Activated CD4-positive, alpha-beta T cell treated with anti-CD3 and anti-CD28 coated beads for 36 hours (primary cell): ENCODE measurements at regions not wholly inside any gene's neighbourhood (a gene's known extent, or its start where the extent isn't known, plus 50 kb on each side); places are given as distances from the start of the nearest gene placed in this dataset.
"Not testable (repeated sequence)": the region's sequence is repeated elsewhere in the genome, so short reads cannot be mapped to it uniquely, and the experiment has no call there.

Experiments used
- ATAC-seq: fragments of 200-7000 bp; cut with Tn5 transposase; one replicate; pipeline ENCODE4 v1.10.0; 2021; ENCODE audit warnings: mild to moderate bottlenecking, moderate library complexity
- CTCF ChIA-PET: fragments of 350-600 bp; sonication (Branson Sonifier 250); formaldehyde crosslinking; loops from one replicate; lab custom pipeline; 2021; ENCODE audit warnings: antibody characterized with exemption; lab: Charles Lee
- POLR2A ChIA-PET: fragments of 350-600 bp; sonication (Branson Sonifier 250); formaldehyde crosslinking; loops from one replicate; lab custom pipeline; 2021; ENCODE audit warnings: antibody characterized with exemption, inconsistent platforms; lab: Charles Lee
- DNase-seq: peaks from one replicate; pipeline ENCODE4 v3.0.0-alpha.2; 2020
- H3K27ac Mint-ChIP-seq: one replicate; pipeline ENCODE4 v1.8.0; 2021; ENCODE audit warnings: mixed read lengths
- H3K27me3 Mint-ChIP-seq: one replicate; pipeline ENCODE4 v1.8.0; 2021; ENCODE audit warnings: mixed read lengths
- H3K36me3 Mint-ChIP-seq: one replicate; pipeline ENCODE4 v1.8.0; 2021; ENCODE audit warnings: low read depth, mixed read lengths
- H3K4me1 Mint-ChIP-seq: one replicate; pipeline ENCODE4 v1.8.0; 2021; ENCODE audit warnings: mixed read lengths
- H3K4me3 Mint-ChIP-seq: one replicate; pipeline ENCODE4 v1.8.0; 2021; ENCODE audit warnings: mild to moderate bottlenecking, moderate library complexity, mixed read lengths
- H3K9me3 Mint-ChIP-seq: one replicate; pipeline ENCODE4 v1.8.0; 2021; ENCODE audit warnings: low read depth, mixed read lengths
- intact Hi-C, 2 experiments: fragments of 100-400 bp; cut with DNase I in 1 of 2; cut with micrococcal nuclease in 1 of 2; formaldehyde crosslinking; loops; one replicate each; pipeline versions ENCODE4 v1.14.2 to v1.15.1; 2022 to 2024; cut with DNase I, micrococcal nuclease

GRCh38 chr1:221994274-221994698, 252.4 kb upstream of the DUSP10 start:
- POLR2A ChIA-PET: interaction anchor here (0.6 kb wide), 1 partner anchor 1958 kb away, joined by 4 read pairs; no protein-coding TSS in a partner anchor
- Mint-ChIP-seq H3K27ac (peak overlapping the region; percentile 89), H3K36me3 (no peaks in the 10 kb centered on the region), H3K4me1 (peaks cover 32% of the 10 kb centered on the region), H3K9me3 (no peaks in the 10 kb centered on the region), H3K27me3 (no peaks in the 10 kb centered on the region), H3K4me3 (no peak overlapping the region)
- intact Hi-C loops: loop anchor here (1.0 to 10.0 kb wide), 8 partner anchors 165 to 555 kb away; partner anchors contain the start of gene DUSP10 (in 1 of the 2)
- ATAC-seq: peak; percentile 81
- CTCF ChIA-PET: interaction anchor here (0.7 to 1.8 kb wide), 7 partner anchors 9 to 187 kb away, joined by 3 to 7 read pairs (median 4); no protein-coding TSS in a partner anchor
- DNase-seq: peak; percentile 50

GRCh38 chr1:221993444-221993948, 251.6 kb upstream of the DUSP10 start:
- DNase-seq (no peak), ATAC-seq (no peak)
- ChIA-PET CTCF (interaction anchor here (0.8 to 1.8 kb wide), 5 partner anchors 9 to 69 kb away, joined by 3 to 7 read pairs (median 3); no protein-coding TSS in a partner anchor), POLR2A (interaction anchor here (0.6 kb wide), 1 partner anchor 656 kb away, joined by 5 read pairs; no protein-coding TSS in a partner anchor)
- intact Hi-C loops: loop anchor here (5.0 to 10.0 kb wide), 3 partner anchors 216 to 461 kb away; no protein-coding TSS in a partner anchor
- H3K9me3 Mint-ChIP-seq: no peaks in the 10 kb centered on the region
- peak overlapping the region; percentile 89 for H3K27ac Mint-ChIP-seq
- no peak overlapping the region for H3K4me3 Mint-ChIP-seq
- no peaks in the 10 kb centered on the region for H3K36me3 Mint-ChIP-seq
- no peaks in the 10 kb centered on the region for H3K27me3 Mint-ChIP-seq
- H3K4me1 Mint-ChIP-seq: peaks cover 32% of the 10 kb centered on the region

- Mint-ChIP-seq H3K27ac (no peak overlapping the region), H3K4me1 (peaks cover 34% of the 10 kb centered on the region), H3K36me3 (no peaks in the 10 kb centered on the region), H3K4me3 (no peak overlapping the region), H3K9me3 (no peaks in the 10 kb centered on the region), H3K27me3 (no peaks in the 10 kb centered on the region)
- ChIA-PET CTCF (interaction anchor here (0.5 to 1.0 kb wide), 3 partner anchors 102 to 204 kb away, joined by 3 to 5 read pairs (median 3); no protein-coding TSS in a partner anchor), POLR2A (no interaction called here)
- no peak for DNase-seq
- intact Hi-C loops: loop anchor here (5.0 to 10.0 kb wide), 3 partner anchors 215 to 462 kb away; no protein-coding TSS in a partner anchor
- ATAC-seq: no peak
Measured at GRCh38 chr1:221992427-221992826, 250.5 kb upstream of the DUSP10 start.

- DNase-seq: no peak
- no peaks in the 10 kb centered on the region for H3K9me3 Mint-ChIP-seq
- no peaks in the 10 kb centered on the region for H3K27me3 Mint-ChIP-seq
- no peak for ATAC-seq
- no peaks in the 10 kb centered on the region for H3K36me3 Mint-ChIP-seq
- H3K4me1 Mint-ChIP-seq: peaks cover 34% of the 10 kb centered on the region
- intact Hi-C loops: loop anchor here (5.0 to 10.0 kb wide), 3 partner anchors 214 to 464 kb away; no protein-coding TSS in a partner anchor
- H3K27ac Mint-ChIP-seq: no peak overlapping the region
- H3K4me3 Mint-ChIP-seq: no peak overlapping the region
- POLR2A ChIA-PET: no interaction called here
- CTCF ChIA-PET: no interaction called here
Measured at GRCh38 chr1:221991221-221991620, 249.3 kb upstream of the DUSP10 start.

- Mint-ChIP-seq H3K9me3 (no peaks in the 10 kb centered on the region), H3K4me3 (no peak overlapping the region), H3K4me1 (peaks cover 26% of the 10 kb centered on the region), H3K36me3 (no peaks in the 10 kb centered on the region), H3K27me3 (no peaks in the 10 kb centered on the region), H3K27ac (no peak overlapping the region)
- POLR2A ChIA-PET: no interaction called here
- no peak for DNase-seq
- CTCF ChIA-PET: interaction anchor here (0.7 kb wide), 1 partner anchor 557 kb away, joined by 3 read pairs; no protein-coding TSS in a partner anchor
- intact Hi-C loops: loop anchor here (5.0 to 10.0 kb wide), 3 partner anchors 212 to 465 kb away; no protein-coding TSS in a partner anchor
- ATAC-seq: no peak
Measured at GRCh38 chr1:221989741-221990140, 247.9 kb upstream of the DUSP10 start.

GRCh38 chr1:221988829-221989228, 246.9 kb upstream of the DUSP10 start:
- Mint-ChIP-seq H3K27ac (no peak overlapping the region), H3K9me3 (no peaks in the 10 kb centered on the region), H3K4me3 (no peak overlapping the region), H3K36me3 (no peaks in the 10 kb centered on the region), H3K4me1 (peaks cover 17% of the 10 kb centered on the region), H3K27me3 (no peaks in the 10 kb centered on the region)
- POLR2A ChIA-PET: no interaction called here
- intact Hi-C loops: no loop called here
- DNase-seq (no peak), ATAC-seq (no peak)
- CTCF ChIA-PET: no interaction called here

GRCh38 chr1:221987860-221988520, 246.1 kb upstream of the DUSP10 start:
- intact Hi-C loops: no loop called here
- no peak overlapping the region for H3K27ac Mint-ChIP-seq
- POLR2A ChIA-PET: interaction anchor here (0.6 to 0.7 kb wide), 2 partner anchors 159 to 420 kb away, joined by 3 to 6 read pairs; no protein-coding TSS in a partner anchor

GRCh38 chr1:221983444-221983843, 241.6 kb upstream of the DUSP10 start:
- no peak overlapping the region for H3K27ac Mint-ChIP-seq
- ATAC-seq (no peak), DNase-seq (no peak)
- intact Hi-C loops: no loop called here
- peaks cover 4% of the 10 kb centered on the region for H3K4me1 Mint-ChIP-seq
- POLR2A ChIA-PET: no interaction called here
- no peaks in the 10 kb centered on the region for H3K9me3 Mint-ChIP-seq
- no peak overlapping the region for H3K4me3 Mint-ChIP-seq
- no peaks in the 10 kb centered on the region for H3K36me3 Mint-ChIP-seq
- CTCF ChIA-PET: no interaction called here
- peaks cover 5% of the 10 kb centered on the region for H3K27me3 Mint-ChIP-seq

More at GRCh38 chr1:221987860-221988520, 246.1 kb upstream of the DUSP10 start:
- no peaks in the 10 kb centered on the region for H3K9me3 Mint-ChIP-seq
- no peaks in the 10 kb centered on the region for H3K36me3 Mint-ChIP-seq
- H3K27me3 Mint-ChIP-seq: peaks cover 5% of the 10 kb centered on the region
- CTCF ChIA-PET: no interaction called here
- peak; percentile 44 for ATAC-seq
- peaks cover 11% of the 10 kb centered on the region for H3K4me1 Mint-ChIP-seq
- no peak overlapping the region for H3K4me3 Mint-ChIP-seq
- DNase-seq: no peak

GRCh38 chr1:221981461-221981860, 239.6 kb upstream of the DUSP10 start:
- Mint-ChIP-seq H3K9me3 (no peaks in the 10 kb centered on the region), H3K36me3 (no peaks in the 10 kb centered on the region), H3K27me3 (peaks cover 5% of the 10 kb centered on the region), H3K4me1 (peaks cover 2% of the 10 kb centered on the region), H3K4me3 (no peak overlapping the region), H3K27ac (no peak overlapping the region)
- DNase-seq (no peak), ATAC-seq (no peak)
- ChIA-PET POLR2A (no interaction called here), CTCF (no interaction called here)
- intact Hi-C loops: no loop called here

- ATAC-seq: no peak
- Mint-ChIP-seq H3K4me3 (no peak overlapping the region), H3K4me1 (peaks cover 2% of the 10 kb centered on the region), H3K27ac (no peak overlapping the region), H3K9me3 (no peaks in the 10 kb centered on the region), H3K27me3 (peaks cover 5% of the 10 kb centered on the region), H3K36me3 (no peaks in the 10 kb centered on the region)
- ChIA-PET POLR2A (no interaction called here), CTCF (interaction anchor here (0.6 kb wide), 1 partner anchor 114 kb away, joined by 3 read pairs; no protein-coding TSS in a partner anchor)
- intact Hi-C loops: no loop called here
- no peak for DNase-seq
Measured at GRCh38 chr1:221979444-221980032, 237.6 kb upstream of the DUSP10 start.

GRCh38 chr1:221978631-221979334, 236.9 kb upstream of the DUSP10 start:
- CTCF ChIA-PET: interaction anchor here (0.6 kb wide), 1 partner anchor 113 kb away, joined by 3 read pairs; no protein-coding TSS in a partner anchor
- ATAC-seq, H3K27me3 Mint-ChIP-seq, H3K9me3 Mint-ChIP-seq, POLR2A ChIA-PET, intact Hi-C loops, H3K4me3 Mint-ChIP-seq, DNase-seq, H3K27ac Mint-ChIP-seq, H3K36me3 Mint-ChIP-seq, H3K4me1 Mint-ChIP-seq: not testable (repeated sequence)
